ENCODE measurements at regions not wholly inside any gene's neighbourhood (a gene's known extent, or its start where the extent isn't known, plus 50 kb on each side); places are given as distances from the start of the nearest gene placed in this dataset.

- H3K4me1 ChIP-seq (ENCODE audit: control insufficient read depth in 4 of 4, insufficient read depth in 4 of 4, low read length in 3 of 4), result no peaks in the 10 kb centered on the region
- 59% methylated on average over 2 of the region's 2 CpGs for WGBS
- peaks cover 0 to 16% (median 7%) of the 10 kb centered on the region in 4 donors for H3K9me3 ChIP-seq (ENCODE audit: control insufficient read depth in 4 of 4, low read length in 3 of 4)
- H3K27me3 ChIP-seq (ENCODE audit: control insufficient read depth in 4 of 4, insufficient read depth in 4 of 4, low read length in 3 of 4), result peaks cover 0 to 6% (median 0%) of the 10 kb centered on the region in 4 donors
- no peak overlapping the region for H3K9ac ChIP-seq (ENCODE audit: low read depth in 1 of 2, low read length in 2 of 2)
- DNase-seq (ENCODE audit: low spot score), result no peak
- no peaks in the 10 kb centered on the region for H3K36me3 ChIP-seq (ENCODE audit: control insufficient read depth in 4 of 4, insufficient read depth in 3 of 4, low read depth in 1 of 4, low read length in 3 of 4)
- no peak for TF ChIP-seq ATF3 (IDR thresholded peaks at IDR 0.05)
- TF ChIP-seq HNF4A (conservative IDR thresholded peaks at IDR 0.05), result no peak
- no peak overlapping the region for H3K4me3 ChIP-seq (ENCODE audit: low read depth in 1 of 3, low read length in 3 of 3)
- no peak overlapping the region for H3K27ac ChIP-seq (ENCODE audit: low read depth in 1 of 2, low read length in 2 of 2)
These were observed 364.3 kb upstream of the SPHKAP start for GRCh38 chr2:228545748-228546145.

DNA sequence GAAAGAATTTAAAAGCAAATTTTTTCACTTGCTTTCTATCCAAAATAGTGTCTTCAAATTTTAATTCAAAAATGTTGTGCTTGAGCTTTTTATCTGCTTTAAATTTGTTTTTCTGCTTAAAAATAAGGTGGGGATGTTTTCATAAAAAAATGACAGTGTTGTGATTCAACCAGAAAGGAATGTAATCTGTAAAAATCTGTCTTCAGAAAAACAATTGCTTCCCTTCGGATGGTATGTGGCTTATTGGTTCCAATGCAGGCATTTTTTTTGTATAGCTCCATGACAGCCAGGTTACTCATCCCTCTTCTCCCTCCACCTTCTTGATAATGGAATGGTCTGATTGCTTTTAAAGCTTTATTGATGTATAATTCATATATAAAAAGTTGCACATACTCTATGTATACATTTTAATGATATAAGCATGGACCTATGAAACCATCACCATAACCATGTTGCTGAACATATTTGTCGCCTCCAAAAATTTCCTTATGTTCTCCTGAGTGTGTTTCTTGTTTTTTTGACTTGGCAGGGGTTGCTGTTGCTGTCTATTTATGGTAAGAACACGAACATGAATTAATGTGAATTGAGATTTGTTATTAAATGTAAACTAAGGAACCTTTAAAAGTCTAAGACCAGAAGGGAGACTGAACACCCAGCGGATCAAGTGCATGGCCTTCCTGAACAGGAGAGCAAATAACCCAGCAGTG lies 363.7 kb upstream of the SPHKAP start:
- H3K4me3 ChIP-seq (ENCODE audit: low read depth in 1 of 3, low read length in 3 of 3), result no peak overlapping the region
- DNase-seq (ENCODE audit: low spot score), result no peak
- peaks cover 0 to 16% (median 7%) of the 10 kb centered on the region in 4 donors for H3K9me3 ChIP-seq (ENCODE audit: control insufficient read depth in 4 of 4, low read length in 3 of 4)
- TF ChIP-seq GABPA (IDR thresholded peaks at IDR 0.05 in 1 of 2, conservative IDR thresholded peaks at IDR 0.05 in 1 of 2) (no peak), RAD21 (IDR thresholded peaks at IDR 0.05) (no peak), TAF1 (conservative IDR thresholded peaks at IDR 0.05) (no peak), EGR1 (IDR thresholded peaks at IDR 0.05; ENCODE audit: low read depth in 2 of 2) (no peak), NR2F2 (IDR thresholded peaks at IDR 0.05) (no peak), HNF4A (conservative IDR thresholded peaks at IDR 0.05) (no peak), FOXA2 (IDR thresholded peaks at IDR 0.05) (no peak), FOXA1 (IDR thresholded peaks at IDR 0.05) (no peak), REST (IDR thresholded peaks at IDR 0.05) (no peak), HNF4G (IDR thresholded peaks at IDR 0.05) (no peak), ATF3 (IDR thresholded peaks at IDR 0.05) (no peak), RXRA (IDR thresholded peaks at IDR 0.05) (no peak), JUND (IDR thresholded peaks at IDR 0.05) (no peak), YY1 (IDR thresholded peaks at IDR 0.05) (no peak), SP1 (IDR thresholded peaks at IDR 0.05) (no peak)
- TF ChIP-seq, protein P1, sequence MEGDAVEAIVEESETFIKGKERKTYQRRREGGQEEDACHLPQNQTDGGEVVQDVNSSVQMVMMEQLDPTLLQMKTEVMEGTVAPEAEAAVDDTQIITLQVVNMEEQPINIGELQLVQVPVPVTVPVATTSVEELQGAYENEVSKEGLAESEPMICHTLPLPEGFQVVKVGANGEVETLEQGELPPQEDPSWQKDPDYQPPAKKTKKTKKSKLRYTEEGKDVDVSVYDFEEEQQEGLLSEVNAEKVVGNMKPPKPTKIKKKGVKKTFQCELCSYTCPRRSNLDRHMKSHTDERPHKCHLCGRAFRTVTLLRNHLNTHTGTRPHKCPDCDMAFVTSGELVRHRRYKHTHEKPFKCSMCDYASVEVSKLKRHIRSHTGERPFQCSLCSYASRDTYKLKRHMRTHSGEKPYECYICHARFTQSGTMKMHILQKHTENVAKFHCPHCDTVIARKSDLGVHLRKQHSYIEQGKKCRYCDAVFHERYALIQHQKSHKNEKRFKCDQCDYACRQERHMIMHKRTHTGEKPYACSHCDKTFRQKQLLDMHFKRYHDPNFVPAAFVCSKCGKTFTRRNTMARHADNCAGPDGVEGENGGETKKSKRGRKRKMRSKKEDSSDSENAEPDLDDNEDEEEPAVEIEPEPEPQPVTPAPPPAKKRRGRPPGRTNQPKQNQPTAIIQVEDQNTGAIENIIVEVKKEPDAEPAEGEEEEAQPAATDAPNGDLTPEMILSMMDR (IDR thresholded peaks at IDR 0.05; ENCODE audit: low read depth, low read length, missing input control), result no peak
- TF ChIP-seq, protein P2, sequence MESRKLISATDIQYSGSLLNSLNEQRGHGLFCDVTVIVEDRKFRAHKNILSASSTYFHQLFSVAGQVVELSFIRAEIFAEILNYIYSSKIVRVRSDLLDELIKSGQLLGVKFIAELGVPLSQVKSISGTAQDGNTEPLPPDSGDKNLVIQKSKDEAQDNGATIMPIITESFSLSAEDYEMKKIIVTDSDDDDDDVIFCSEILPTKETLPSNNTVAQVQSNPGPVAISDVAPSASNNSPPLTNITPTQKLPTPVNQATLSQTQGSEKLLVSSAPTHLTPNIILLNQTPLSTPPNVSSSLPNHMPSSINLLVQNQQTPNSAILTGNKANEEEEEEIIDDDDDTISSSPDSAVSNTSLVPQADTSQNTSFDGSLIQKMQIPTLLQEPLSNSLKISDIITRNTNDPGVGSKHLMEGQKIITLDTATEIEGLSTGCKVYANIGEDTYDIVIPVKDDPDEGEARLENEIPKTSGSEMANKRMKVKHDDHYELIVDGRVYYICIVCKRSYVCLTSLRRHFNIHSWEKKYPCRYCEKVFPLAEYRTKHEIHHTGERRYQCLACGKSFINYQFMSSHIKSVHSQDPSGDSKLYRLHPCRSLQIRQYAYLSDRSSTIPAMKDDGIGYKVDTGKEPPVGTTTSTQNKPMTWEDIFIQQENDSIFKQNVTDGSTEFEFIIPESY (IDR thresholded peaks at IDR 0.05), result no peak
- TF ChIP-seq, protein P3, sequence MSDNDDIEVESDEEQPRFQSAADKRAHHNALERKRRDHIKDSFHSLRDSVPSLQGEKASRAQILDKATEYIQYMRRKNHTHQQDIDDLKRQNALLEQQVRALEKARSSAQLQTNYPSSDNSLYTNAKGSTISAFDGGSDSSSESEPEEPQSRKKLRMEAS (IDR thresholded peaks at IDR 0.05), result no peak
- 54% methylated on average over 4 of the region's 4 CpGs for WGBS
- no peaks in the 10 kb centered on the region for H3K36me3 ChIP-seq (ENCODE audit: control insufficient read depth in 4 of 4, insufficient read depth in 3 of 4, low read depth in 1 of 4, low read length in 3 of 4)
- H3K27me3 ChIP-seq (ENCODE audit: control insufficient read depth in 4 of 4, insufficient read depth in 4 of 4, low read length in 3 of 4), result peaks cover 0 to 6% (median 0%) of the 10 kb centered on the region in 4 donors
- no peak overlapping the region for H3K9ac ChIP-seq (ENCODE audit: low read depth in 1 of 2, low read length in 2 of 2)
- no peaks in the 10 kb centered on the region for H3K4me1 ChIP-seq (ENCODE audit: control insufficient read depth in 4 of 4, insufficient read depth in 4 of 4, low read length in 3 of 4)
- H3K27ac ChIP-seq (ENCODE audit: low read depth in 1 of 2, low read length in 2 of 2), result no peak overlapping the region

All from liver (tissue), 8 donors.